ENCODE measurements at regions not wholly inside any gene's neighbourhood (a gene's known extent, or its start where the extent isn't known, plus 50 kb on each side); places are given as distances from the start of the nearest gene placed in this dataset.

- Histone ChIP-seq H2AFZ (ENCODE audit: low read depth, low read length) (no peak overlapping the region), H3K4me2 (ENCODE audit: insufficient read depth, low read length) (no peak overlapping the region), H3K4me1 (replicated peaks in 1 of 2; ENCODE audit: control insufficient read depth in 2 of 2, insufficient read depth in 2 of 2, low read length in 2 of 2) (no peaks in the 10 kb centered on the region), H3K36me3 (ENCODE audit: control insufficient read depth, insufficient read depth, low read length) (no peaks in the 10 kb centered on the region), H3K9me3 (replicated peaks; ENCODE audit: control insufficient read depth, insufficient read depth, low read depth, low read length) (no peaks in the 10 kb centered on the region), H3K9me1 (ENCODE audit: control insufficient read depth, insufficient read depth, low read length) (no peaks in the 10 kb centered on the region), H3K79me2 (ENCODE audit: control insufficient read depth, insufficient read depth, low read length) (no peaks in the 10 kb centered on the region), H4K20me1 (replicated peaks; ENCODE audit: control insufficient read depth, insufficient read depth, low read length) (no peaks in the 10 kb centered on the region), H3K27me3 (ENCODE audit: control insufficient read depth in 2 of 2, insufficient read depth in 2 of 2, low read length in 2 of 2) (no peaks in the 10 kb centered on the region), H3K9ac (ENCODE audit: insufficient read depth in 1 of 2, low read depth in 2 of 2, low read length in 2 of 2) (no peak overlapping the region), H3K27ac (ENCODE audit: extremely low read depth, low read depth, low read length) (no peak overlapping the region), H3K4me3 (no peak overlapping the region)
- CTCF ChIA-PET (ENCODE audit: low intra/inter-chr PET ratio), result no interaction called here
- DNase-seq (ENCODE audit: extremely low read depth in 1 of 4, low spot score in 3 of 4), result no peak
- BruUV-seq (replicated peaks), result no TSS peak
- POLR2A ChIA-PET, result no interaction called here
- intact Hi-C loops (cut with micrococcal nuclease), result no loop called here
- FAIRE-seq, result no peak
- WGBS (ENCODE audit: insufficient coverage, low coverage, missing lambda C conversion rate), result 0% methylated on average over 4 of the region's 4 CpGs
- in situ Hi-C loops (cut with MboI), result no loop called here
- no peak for ATAC-seq
- TF ChIP-seq, protein P1, sequence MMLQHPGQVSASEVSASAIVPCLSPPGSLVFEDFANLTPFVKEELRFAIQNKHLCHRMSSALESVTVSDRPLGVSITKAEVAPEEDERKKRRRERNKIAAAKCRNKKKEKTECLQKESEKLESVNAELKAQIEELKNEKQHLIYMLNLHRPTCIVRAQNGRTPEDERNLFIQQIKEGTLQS (IDR thresholded peaks at IDR 0.05), result no peak
- TF ChIP-seq, protein P1 (CRISPR knock-in tag; conservative IDR thresholded peaks at IDR 0.05), result no peak
- TF ChIP-seq CBX5 (IDR thresholded peaks at IDR 0.05; ENCODE audit: borderline replicate concordance, low read depth) (no peak), JUND (IDR thresholded peaks at IDR 0.05; ENCODE audit: borderline replicate concordance, low read depth, low read length) (no peak), JUND (tag; IDR thresholded peaks at IDR 0.05; ENCODE audit: borderline replicate concordance, low read depth, low read length) (no peak), ZNF780A (CRISPR knock-in tag; IDR thresholded peaks at IDR 0.05) (no peak), CBFA2T3 (IDR thresholded peaks at IDR 0.05) (no peak), ARNT (IDR thresholded peaks at IDR 0.05) (no peak), MEF2A (IDR thresholded peaks at IDR 0.05; ENCODE audit: control insufficient read depth, low read depth, low read length) (no peak), ZNF408 (CRISPR knock-in tag; IDR thresholded peaks at IDR 0.05; ENCODE audit: low read depth) (no peak), E4F1 (CRISPR knock-in tag; IDR thresholded peaks at IDR 0.05; ENCODE audit: borderline replicate concordance) (no peak), PHF20 (IDR thresholded peaks at IDR 0.05; ENCODE audit: partially characterized antibody) (no peak), NONO (IDR thresholded peaks at IDR 0.05; ENCODE audit: low read depth in 2 of 2, low read length in 1 of 2) (no peak), MAFF (IDR thresholded peaks at IDR 0.05; ENCODE audit: low read length) (no peak), ZBTB26 (CRISPR knock-in tag; IDR thresholded peaks at IDR 0.05) (no peak), ZNF282 (CRISPR knock-in tag; IDR thresholded peaks at IDR 0.05) (no peak), ZNF75A (CRISPR knock-in tag; IDR thresholded peaks at IDR 0.05) (no peak)
- TF ChIP-seq, protein P2, sequence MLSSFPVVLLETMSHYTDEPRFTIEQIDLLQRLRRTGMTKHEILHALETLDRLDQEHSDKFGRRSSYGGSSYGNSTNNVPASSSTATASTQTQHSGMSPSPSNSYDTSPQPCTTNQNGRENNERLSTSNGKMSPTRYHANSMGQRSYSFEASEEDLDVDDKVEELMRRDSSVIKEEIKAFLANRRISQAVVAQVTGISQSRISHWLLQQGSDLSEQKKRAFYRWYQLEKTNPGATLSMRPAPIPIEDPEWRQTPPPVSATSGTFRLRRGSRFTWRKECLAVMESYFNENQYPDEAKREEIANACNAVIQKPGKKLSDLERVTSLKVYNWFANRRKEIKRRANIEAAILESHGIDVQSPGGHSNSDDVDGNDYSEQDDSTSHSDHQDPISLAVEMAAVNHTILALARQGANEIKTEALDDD (IDR thresholded peaks at IDR 0.05), result no peak
- TF ChIP-seq, protein P3, sequence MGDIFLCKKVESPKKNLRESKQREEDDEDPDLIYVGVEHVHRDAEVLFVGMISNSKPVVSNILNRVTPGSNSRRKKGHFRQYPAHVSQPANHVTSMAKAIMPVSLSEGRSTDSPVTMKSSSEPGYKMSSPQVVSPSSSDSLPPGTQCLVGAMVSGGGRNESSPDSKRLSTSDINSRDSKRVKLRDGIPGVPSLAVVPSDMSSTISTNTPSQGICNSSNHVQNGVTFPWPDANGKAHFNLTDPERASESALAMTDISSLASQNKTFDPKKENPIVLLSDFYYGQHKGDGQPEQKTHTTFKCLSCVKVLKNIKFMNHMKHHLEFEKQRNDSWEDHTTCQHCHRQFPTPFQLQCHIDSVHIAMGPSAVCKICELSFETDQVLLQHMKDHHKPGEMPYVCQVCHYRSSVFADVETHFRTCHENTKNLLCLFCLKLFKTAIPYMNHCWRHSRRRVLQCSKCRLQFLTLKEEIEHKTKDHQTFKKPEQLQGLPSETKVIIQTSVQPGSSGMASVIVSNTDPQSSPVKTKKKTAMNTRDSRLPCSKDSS (IDR thresholded peaks at IDR 0.05; ENCODE audit: low read depth, partially characterized antibody), result no peak
These were observed 109.8 kb downstream of the SLC10A2 start for GRCh38 chr13:102956449-102956848.

All from K562 (cell line).